Gastroesophageal sphincter (tissue), 4 donors: ENCODE measurements at regions not wholly inside any gene's neighbourhood (a gene's known extent, or its start where the extent isn't known, plus 50 kb on each side); places are given as distances from the start of the nearest gene placed in this dataset.

Experiments
- ATAC-seq: fragments of 150-250 bp; one replicate; pipeline ENCODE4 v1.9.1; 2016; ENCODE audit warnings: mild to moderate bottlenecking, moderate library complexity
- H3K27ac ChIP-seq, 4 donors: fragments of 200-600 bp; sonication (generic) in 3 of 4; 1 replicate in 3 of 4; 2 replicates in 1 of 4; pipeline ENCODE4 v1.5.1; 2016 to 2019
- H3K27me3 ChIP-seq: fragments of 200-600 bp; sonication (generic); one replicate; pipeline ENCODE4 v1.5.1; 2019
- H3K36me3 ChIP-seq, 2 donors: fragments of 200-600 bp; sonication (generic); one replicate each; pipeline ENCODE4 v1.5.1; 2019; ENCODE audit warnings: control low read depth in 1 of 2
- H3K4me1 ChIP-seq, 3 donors: fragments of 200-600 bp; sonication (generic); 1 replicate in 2 of 3; 2 replicates in 1 of 3; pipeline ENCODE4 v1.5.1; 2016 to 2019; ENCODE audit warnings: control low read depth in 2 of 3
- H3K4me3 ChIP-seq, 2 donors: fragments of 200-600 bp; sonication (generic); one replicate each; pipeline ENCODE4 v1.5.1; 2019; ENCODE audit warnings: mild to moderate bottlenecking in 1 of 2, moderate library complexity in 1 of 2
- H3K9me3 ChIP-seq, 3 donors: fragments of 200-600 bp; sonication (generic); one replicate each; pipeline ENCODE4 v1.5.1; 2017 to 2019; ENCODE audit warnings: control low read depth in 2 of 3
- CTCF ChIP-seq, 4 experiments: fragments of 200-600 bp in 2 of 4; fragments of 450-650 bp in 2 of 4; sonication (generic) in 1 of 4; IDR thresholded peaks; one replicate each; pipeline ENCODE4 v1.5.1; 2017 to 2019; ENCODE audit warnings: antibody characterized with exemption in 4 of 4, mild to moderate bottlenecking in 2 of 4, moderate library complexity in 2 of 4
- EP300 ChIP-seq: sonication (generic); formaldehyde crosslinking; IDR thresholded peaks from one replicate; pipeline ENCODE4 v1.6.1; 2017; ENCODE audit warnings: antibody characterized with exemption, mild to moderate bottlenecking
- POLR2A ChIP-seq, 2 donors: fragments of 450-650 bp; IDR thresholded peaks; one replicate each; pipeline ENCODE4 v1.6.1; 2017; ENCODE audit warnings: antibody characterized with exemption in 2 of 2, mild to moderate bottlenecking in 2 of 2, moderate library complexity in 1 of 2
- POLR2AphosphoS5 ChIP-seq: sonication (generic); formaldehyde crosslinking; IDR thresholded peaks from one replicate; pipeline ENCODE4 v1.6.1; 2017; ENCODE audit warnings: antibody characterized with exemption
- WGBS, 2 donors: methylation state at CpG; one replicate each; pipeline ENCODE4 v1.1.5; 2018; ENCODE audit warnings: low coverage in 1 of 2; 5-methylcytosine and 5-hydroxymethylcytosine counted together

GRCh38 chr12:107485731-107486130, 199.9 kb upstream of the PWP1 start:
- H3K4me3 ChIP-seq, result no peak overlapping the region
- no peak overlapping the region for H3K27ac ChIP-seq
- peaks cover 26% of the 10 kb centered on the region for H3K27me3 ChIP-seq
- WGBS, 2 donors, result 14 to 40% methylated on average over 1 of the region's 1 CpG
- TF ChIP-seq EP300 (no peak), POLR2A (IDR thresholded peaks at IDR 0.05) (no peak), CTCF (IDR thresholded peaks at IDR 0.05) (no peak), POLR2AphosphoS5 (no peak)
- no peaks in the 10 kb centered on the region for H3K9me3 ChIP-seq
- no peak for ATAC-seq
- no peaks in the 10 kb centered on the region for H3K4me1 ChIP-seq
- H3K36me3 ChIP-seq, result no peaks in the 10 kb centered on the region

GRCh38 chr12:107486140-107486892, 199.3 kb upstream of the PWP1 start:
- WGBS, 2 donors, result 54 to 85% methylated on average over 2 of the region's 2 CpGs
- ATAC-seq, result no peak
- no peaks in the 10 kb centered on the region for H3K4me1 ChIP-seq
- H3K4me3 ChIP-seq, result no peak overlapping the region
- no peaks in the 10 kb centered on the region for H3K36me3 ChIP-seq
- H3K27me3 ChIP-seq, result peaks cover 26% of the 10 kb centered on the region
- TF ChIP-seq POLR2AphosphoS5 (no peak), POLR2A (IDR thresholded peaks at IDR 0.05) (no peak), CTCF (IDR thresholded peaks at IDR 0.05) (no peak), EP300 (no peak)
- no peaks in the 10 kb centered on the region for H3K9me3 ChIP-seq
- H3K27ac ChIP-seq, result no peak overlapping the region

- TF ChIP-seq POLR2AphosphoS5 (no peak), POLR2A (IDR thresholded peaks at IDR 0.05) (no peak), CTCF (IDR thresholded peaks at IDR 0.05) (no peak), EP300 (no peak)
- peaks cover 24% of the 10 kb centered on the region for H3K27me3 ChIP-seq
- H3K27ac ChIP-seq, result no peak overlapping the region
- 67 to 86% methylated on average over 1 to 2 of the region's 2 CpGs for WGBS, 2 donors
- no peak overlapping the region for H3K4me3 ChIP-seq
- no peaks in the 10 kb centered on the region for H3K36me3 ChIP-seq
- ATAC-seq, result no peak
- no peaks in the 10 kb centered on the region for H3K9me3 ChIP-seq
- H3K4me1 ChIP-seq, result no peaks in the 10 kb centered on the region
Observed at GRCh38 chr12:107487011-107487680, 198.5 kb upstream of the PWP1 start.

- Histone ChIP-seq H3K27ac (no peak overlapping the region), H3K36me3 (no peaks in the 10 kb centered on the region), H3K27me3 (peaks cover 15% of the 10 kb centered on the region), H3K4me3 (no peak overlapping the region), H3K9me3 (no peaks in the 10 kb centered on the region), H3K4me1 (no peaks in the 10 kb centered on the region)
- TF ChIP-seq POLR2AphosphoS5 (no peak), POLR2A (IDR thresholded peaks at IDR 0.05) (no peak), EP300 (no peak), CTCF (IDR thresholded peaks at IDR 0.05) (no peak)
- no peak for ATAC-seq
- WGBS, 2 donors, result 61 to 68% methylated on average over 2 of the region's 2 CpGs
Observed at GRCh38 chr12:107488666-107489065, 196.9 kb upstream of the PWP1 start.

- H3K4me3 ChIP-seq, result no peak overlapping the region
- TF ChIP-seq POLR2AphosphoS5 (no peak), CTCF (IDR thresholded peaks at IDR 0.05) (no peak), EP300 (no peak), POLR2A (IDR thresholded peaks at IDR 0.05) (no peak)
- no peak overlapping the region for H3K27ac ChIP-seq
- H3K27me3 ChIP-seq, result peaks cover 6% of the 10 kb centered on the region
- ATAC-seq, result no peak
- no peaks in the 10 kb centered on the region for H3K4me1 ChIP-seq
- no peaks in the 10 kb centered on the region for H3K9me3 ChIP-seq
- WGBS, 2 donors, result 100% methylated on average over 1 of the region's 3 CpGs; no CpG with 5 or more reads in 1 of the 2 donors
- no peaks in the 10 kb centered on the region for H3K36me3 ChIP-seq
Observed at GRCh38 chr12:107490010-107490409, 195.6 kb upstream of the PWP1 start.
